ENCODE measurements at regions not wholly inside any gene's neighbourhood (a gene's known extent, or its start where the extent isn't known, plus 50 kb on each side); places are given as distances from the start of the nearest gene placed in this dataset.
"Not testable (repeated sequence)": the region's sequence is repeated elsewhere in the genome, so short reads cannot be mapped to it uniquely, and the experiment has no call there.

- Histone ChIP-seq H3K36me3 (ENCODE audit: insufficient read depth, low read length) (no peaks in the 10 kb centered on the region), H3K4me3 (ENCODE audit: low read length) (no peak overlapping the region), H3K9me2 (ENCODE audit: insufficient read depth, low read length) (no peaks in the 10 kb centered on the region), H3K9me3 (ENCODE audit: low read length) (no peaks in the 10 kb centered on the region), H4K20me1 (ENCODE audit: insufficient read depth) (no peaks in the 10 kb centered on the region), H3K9ac (ENCODE audit: low read length) (no peak overlapping the region), H3K27ac (ENCODE audit: low read length) (no peak overlapping the region), H3K79me2 (replicated peaks; ENCODE audit: insufficient read depth, low read length) (no peaks in the 10 kb centered on the region), H2AFZ (ENCODE audit: low read depth, low read length) (no peak overlapping the region), H3F3A (ENCODE audit: insufficient read depth, low read length, poor library complexity, severe bottlenecking) (no peaks in the 10 kb centered on the region), H3K4me2 (ENCODE audit: low read length) (no peak overlapping the region), H3K27me3 (ENCODE audit: insufficient read depth, low read depth, low read length) (no peaks in the 10 kb centered on the region)
- TF ChIP-seq POLR2AphosphoS5 (IDR thresholded peaks at IDR 0.05) = no peak
- no peak for TF ChIP-seq MXI1 (conservative IDR thresholded peaks at IDR 0.05; ENCODE audit: poor library complexity, severe bottlenecking)
- no peak for TF ChIP-seq SMC3 (conservative IDR thresholded peaks at IDR 0.05; ENCODE audit: poor library complexity)
- TF ChIP-seq, protein P1, sequence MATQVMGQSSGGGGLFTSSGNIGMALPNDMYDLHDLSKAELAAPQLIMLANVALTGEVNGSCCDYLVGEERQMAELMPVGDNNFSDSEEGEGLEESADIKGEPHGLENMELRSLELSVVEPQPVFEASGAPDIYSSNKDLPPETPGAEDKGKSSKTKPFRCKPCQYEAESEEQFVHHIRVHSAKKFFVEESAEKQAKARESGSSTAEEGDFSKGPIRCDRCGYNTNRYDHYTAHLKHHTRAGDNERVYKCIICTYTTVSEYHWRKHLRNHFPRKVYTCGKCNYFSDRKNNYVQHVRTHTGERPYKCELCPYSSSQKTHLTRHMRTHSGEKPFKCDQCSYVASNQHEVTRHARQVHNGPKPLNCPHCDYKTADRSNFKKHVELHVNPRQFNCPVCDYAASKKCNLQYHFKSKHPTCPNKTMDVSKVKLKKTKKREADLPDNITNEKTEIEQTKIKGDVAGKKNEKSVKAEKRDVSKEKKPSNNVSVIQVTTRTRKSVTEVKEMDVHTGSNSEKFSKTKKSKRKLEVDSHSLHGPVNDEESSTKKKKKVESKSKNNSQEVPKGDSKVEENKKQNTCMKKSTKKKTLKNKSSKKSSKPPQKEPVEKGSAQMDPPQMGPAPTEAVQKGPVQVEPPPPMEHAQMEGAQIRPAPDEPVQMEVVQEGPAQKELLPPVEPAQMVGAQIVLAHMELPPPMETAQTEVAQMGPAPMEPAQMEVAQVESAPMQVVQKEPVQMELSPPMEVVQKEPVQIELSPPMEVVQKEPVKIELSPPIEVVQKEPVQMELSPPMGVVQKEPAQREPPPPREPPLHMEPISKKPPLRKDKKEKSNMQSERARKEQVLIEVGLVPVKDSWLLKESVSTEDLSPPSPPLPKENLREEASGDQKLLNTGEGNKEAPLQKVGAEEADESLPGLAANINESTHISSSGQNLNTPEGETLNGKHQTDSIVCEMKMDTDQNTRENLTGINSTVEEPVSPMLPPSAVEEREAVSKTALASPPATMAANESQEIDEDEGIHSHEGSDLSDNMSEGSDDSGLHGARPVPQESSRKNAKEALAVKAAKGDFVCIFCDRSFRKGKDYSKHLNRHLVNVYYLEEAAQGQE (IDR thresholded peaks at IDR 0.05; ENCODE audit: borderline replicate concordance) = no peak
- TF ChIP-seq RAD21 (conservative IDR thresholded peaks at IDR 0.05) = no peak
- TF ChIP-seq TAF1 (IDR thresholded peaks at IDR 0.05; ENCODE audit: low read depth) = no peak
- no peak for TF ChIP-seq EP300 (conservative IDR thresholded peaks at IDR 0.05; ENCODE audit: poor library complexity, severe bottlenecking)
- TF ChIP-seq CTCF (IDR thresholded peaks at IDR 0.05; ENCODE audit: poor library complexity, severe bottlenecking) = no peak
- TF ChIP-seq EZH2 (IDR thresholded peaks at IDR 0.05; ENCODE audit: borderline replicate concordance, insufficient read depth, low read length, poor library complexity, severe bottlenecking) = no peak
Observed at GRCh38 chr18:10170375-10170774, 256.6 kb downstream of the VAPA start.

DNA sequence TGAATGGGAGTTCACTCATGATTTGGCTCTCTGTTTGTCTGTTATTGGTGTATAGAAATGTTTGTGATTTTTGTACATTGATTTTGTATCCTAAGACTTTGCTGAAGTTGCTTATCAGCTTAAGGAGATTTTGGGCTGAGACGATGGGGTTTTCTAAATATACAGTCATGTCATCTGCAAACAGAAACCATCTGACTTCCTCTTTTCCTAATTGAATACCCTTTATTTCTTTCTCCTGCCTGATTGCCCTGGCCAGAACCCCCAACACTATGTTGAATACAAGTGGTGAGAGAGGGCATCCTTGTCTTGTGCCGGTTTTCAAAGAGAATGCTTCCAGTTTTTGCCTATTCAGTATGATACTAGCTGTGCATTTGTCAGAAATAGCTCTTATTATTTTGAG is 261.5 kb downstream of the VAPA start:
- H3K79me2 ChIP-seq (replicated peaks; ENCODE audit: insufficient read depth, low read length); H3K9me2 ChIP-seq (ENCODE audit: insufficient read depth, low read length); H4K20me1 ChIP-seq (ENCODE audit: insufficient read depth); H3F3A ChIP-seq (ENCODE audit: insufficient read depth, low read length, poor library complexity, severe bottlenecking); H3K9ac ChIP-seq (ENCODE audit: low read length); H3K4me3 ChIP-seq (ENCODE audit: low read length); H2AFZ ChIP-seq (ENCODE audit: low read depth, low read length); H3K9me3 ChIP-seq (ENCODE audit: low read length); H3K36me3 ChIP-seq (ENCODE audit: insufficient read depth, low read length); H3K4me2 ChIP-seq (ENCODE audit: low read length); H3K27ac ChIP-seq (ENCODE audit: low read length); H3K27me3 ChIP-seq (ENCODE audit: insufficient read depth, low read depth, low read length): not testable (repeated sequence)

DNA sequence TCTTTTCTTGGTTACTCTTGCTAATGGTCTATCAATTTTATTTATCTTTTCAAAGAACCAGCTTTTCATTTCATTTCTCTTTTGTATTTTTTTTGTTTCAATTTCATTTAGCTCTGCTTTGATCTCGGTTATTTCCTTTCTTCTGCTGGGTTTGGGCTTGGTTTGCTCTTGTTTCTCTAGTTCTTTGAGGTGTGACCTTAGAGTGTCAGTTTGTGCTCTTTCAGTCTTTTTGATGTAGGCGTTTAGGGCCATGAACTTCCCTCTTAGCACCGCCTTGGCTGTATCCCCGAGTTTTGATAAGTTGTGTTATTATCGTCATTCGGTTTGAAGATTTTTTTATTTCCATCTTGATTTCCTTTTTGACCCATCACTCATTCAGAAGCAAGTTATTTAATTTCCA is 265.5 kb downstream of the VAPA start:
- H4K20me1 ChIP-seq (ENCODE audit: insufficient read depth); H3K9me2 ChIP-seq (ENCODE audit: insufficient read depth, low read length); H3F3A ChIP-seq (ENCODE audit: insufficient read depth, low read length, poor library complexity, severe bottlenecking); H3K4me2 ChIP-seq (ENCODE audit: low read length); H3K79me2 ChIP-seq (replicated peaks; ENCODE audit: insufficient read depth, low read length); H3K36me3 ChIP-seq (ENCODE audit: insufficient read depth, low read length); H3K27ac ChIP-seq (ENCODE audit: low read length); H3K9ac ChIP-seq (ENCODE audit: low read length); H3K27me3 ChIP-seq (ENCODE audit: insufficient read depth, low read depth, low read length); H3K4me3 ChIP-seq (ENCODE audit: low read length); H3K9me3 ChIP-seq (ENCODE audit: low read length); H2AFZ ChIP-seq (ENCODE audit: low read depth, low read length): not testable (repeated sequence)
